Ishikawa (cell line): ENCODE measurements at regions not wholly inside any gene's neighbourhood (a gene's known extent, or its start where the extent isn't known, plus 50 kb on each side); places are given as distances from the start of the nearest gene placed in this dataset.

Experiments used
- EP300 ChIP-seq: IDR thresholded peaks from 2 replicates; pipeline ENCODE4 v1.6.1; 2012; ENCODE audit warnings: borderline replicate concordance
- TCF12 ChIP-seq: IDR thresholded peaks from 2 replicates; pipeline ENCODE4 v1.6.1; 2012; ENCODE audit warnings: low read depth
- TEAD4 ChIP-seq: IDR thresholded peaks from 2 replicates; pipeline ENCODE4 v1.6.1; 2012
- YY1 ChIP-seq: IDR thresholded peaks from 2 replicates; pipeline ENCODE4 v1.6.1; 2012; ENCODE audit warnings: low read depth
- TF ChIP-seq, protein P1 (sequence below): IDR thresholded peaks from 2 replicates; pipeline ENCODE4 v1.6.1; 2012; ENCODE audit warnings: low read depth, mild to moderate bottlenecking

DNA sequence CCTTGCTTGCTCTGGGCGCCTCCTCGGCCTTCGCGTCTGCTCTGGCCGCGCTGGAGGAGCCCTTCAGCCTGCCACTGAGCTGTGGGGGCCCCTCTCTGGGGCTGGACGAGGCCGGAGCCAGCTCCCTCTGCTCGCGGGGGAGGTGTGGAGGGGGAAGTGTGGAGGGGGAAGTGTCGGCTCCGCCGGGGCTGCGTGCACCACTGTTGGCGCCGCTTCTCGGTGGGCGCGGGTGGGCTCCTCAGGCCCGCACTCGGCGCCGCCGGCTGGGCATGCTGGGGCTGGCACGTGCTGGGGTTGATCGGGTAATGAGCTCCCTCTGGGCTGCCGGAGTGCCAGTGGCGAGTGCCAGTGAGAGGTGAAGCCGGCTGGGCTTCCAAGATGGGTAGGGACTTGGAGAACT, 116.7 kb downstream of the CPXCR1 start:
- TF ChIP-seq YY1 (no peak), TEAD4 (no peak), EP300 (no peak), TCF12 (no peak)
- TF ChIP-seq, protein P1, sequence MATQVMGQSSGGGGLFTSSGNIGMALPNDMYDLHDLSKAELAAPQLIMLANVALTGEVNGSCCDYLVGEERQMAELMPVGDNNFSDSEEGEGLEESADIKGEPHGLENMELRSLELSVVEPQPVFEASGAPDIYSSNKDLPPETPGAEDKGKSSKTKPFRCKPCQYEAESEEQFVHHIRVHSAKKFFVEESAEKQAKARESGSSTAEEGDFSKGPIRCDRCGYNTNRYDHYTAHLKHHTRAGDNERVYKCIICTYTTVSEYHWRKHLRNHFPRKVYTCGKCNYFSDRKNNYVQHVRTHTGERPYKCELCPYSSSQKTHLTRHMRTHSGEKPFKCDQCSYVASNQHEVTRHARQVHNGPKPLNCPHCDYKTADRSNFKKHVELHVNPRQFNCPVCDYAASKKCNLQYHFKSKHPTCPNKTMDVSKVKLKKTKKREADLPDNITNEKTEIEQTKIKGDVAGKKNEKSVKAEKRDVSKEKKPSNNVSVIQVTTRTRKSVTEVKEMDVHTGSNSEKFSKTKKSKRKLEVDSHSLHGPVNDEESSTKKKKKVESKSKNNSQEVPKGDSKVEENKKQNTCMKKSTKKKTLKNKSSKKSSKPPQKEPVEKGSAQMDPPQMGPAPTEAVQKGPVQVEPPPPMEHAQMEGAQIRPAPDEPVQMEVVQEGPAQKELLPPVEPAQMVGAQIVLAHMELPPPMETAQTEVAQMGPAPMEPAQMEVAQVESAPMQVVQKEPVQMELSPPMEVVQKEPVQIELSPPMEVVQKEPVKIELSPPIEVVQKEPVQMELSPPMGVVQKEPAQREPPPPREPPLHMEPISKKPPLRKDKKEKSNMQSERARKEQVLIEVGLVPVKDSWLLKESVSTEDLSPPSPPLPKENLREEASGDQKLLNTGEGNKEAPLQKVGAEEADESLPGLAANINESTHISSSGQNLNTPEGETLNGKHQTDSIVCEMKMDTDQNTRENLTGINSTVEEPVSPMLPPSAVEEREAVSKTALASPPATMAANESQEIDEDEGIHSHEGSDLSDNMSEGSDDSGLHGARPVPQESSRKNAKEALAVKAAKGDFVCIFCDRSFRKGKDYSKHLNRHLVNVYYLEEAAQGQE = no peak
